ENCODE measurements at regions not wholly inside any gene's neighbourhood (a gene's known extent, or its start where the extent isn't known, plus 50 kb on each side); places are given as distances from the start of the nearest gene placed in this dataset.

- H3K4me3 ChIP-seq (ENCODE audit: low read depth, low read length), result no peak overlapping the region
- in situ Hi-C loops (cut with HindIII; ENCODE audit: low sequenced_read_pairs), result no loop called here
- no peak for TF ChIP-seq CTCF (IDR thresholded peaks at IDR 0.05; ENCODE audit: low read depth, low read length, missing control alignments)
- no peak for DNase-seq (ENCODE audit: low read depth)
These were observed 461.5 kb upstream of the PROX1 start for GRCh38 chr1:213526306-213526705.

GRCh38 chr1:213530611-213531320 lies 457.0 kb upstream of the PROX1 start:
- TF ChIP-seq CTCF (IDR thresholded peaks at IDR 0.05; ENCODE audit: low read depth, low read length, missing control alignments), result no peak

GRCh38 chr1:213531369-213532310 lies 456.1 kb upstream of the PROX1 start:
- no peak for DNase-seq (ENCODE audit: low read depth)
- TF ChIP-seq CTCF (IDR thresholded peaks at IDR 0.05; ENCODE audit: low read depth, low read length, missing control alignments), result no peak
- no peak overlapping the region for H3K4me3 ChIP-seq (ENCODE audit: low read depth, low read length)
- in situ Hi-C loops (cut with HindIII; ENCODE audit: low sequenced_read_pairs), result no loop called here

More at GRCh38 chr1:213530611-213531320, 457.0 kb upstream of the PROX1 start:
- no peak for DNase-seq (ENCODE audit: low read depth)
- in situ Hi-C loops (cut with HindIII; ENCODE audit: low sequenced_read_pairs), result no loop called here
- H3K4me3 ChIP-seq (ENCODE audit: low read depth, low read length), result no peak overlapping the region

GRCh38 chr1:213533125-213533524 lies 454.6 kb upstream of the PROX1 start:
- in situ Hi-C loops (cut with HindIII; ENCODE audit: low sequenced_read_pairs), result no loop called here

GRCh38 chr1:213535679-213536078 lies 452.1 kb upstream of the PROX1 start:
- no peak overlapping the region for H3K4me3 ChIP-seq (ENCODE audit: low read depth, low read length)
- in situ Hi-C loops (cut with HindIII; ENCODE audit: low sequenced_read_pairs), result no loop called here
- DNase-seq (ENCODE audit: low read depth), result no peak
- no peak for TF ChIP-seq CTCF (IDR thresholded peaks at IDR 0.05; ENCODE audit: low read depth, low read length, missing control alignments)

More at GRCh38 chr1:213533125-213533524, 454.6 kb upstream of the PROX1 start:
- no peak overlapping the region for H3K4me3 ChIP-seq (ENCODE audit: low read depth, low read length)
- no peak for DNase-seq (ENCODE audit: low read depth)
- TF ChIP-seq CTCF (IDR thresholded peaks at IDR 0.05; ENCODE audit: low read depth, low read length, missing control alignments), result no peak

GRCh38 chr1:213538251-213538650 lies 449.5 kb upstream of the PROX1 start:
- in situ Hi-C loops (cut with HindIII; ENCODE audit: low sequenced_read_pairs), result no loop called here
- no peak overlapping the region for H3K4me3 ChIP-seq (ENCODE audit: low read depth, low read length)
- no peak for TF ChIP-seq CTCF (IDR thresholded peaks at IDR 0.05; ENCODE audit: low read depth, low read length, missing control alignments)
- DNase-seq (ENCODE audit: low read depth), result no peak
